HCT116 (cell line): ENCODE measurements at regions not wholly inside any gene's neighbourhood (a gene's known extent, or its start where the extent isn't known, plus 50 kb on each side); places are given as distances from the start of the nearest gene placed in this dataset.

ENCODE experiments used
- ATAC-seq: fragments of 200-7000 bp; cut with Tn5 transposase; 2 replicates; pipeline ENCODE4 v1.9.1; 2020; ENCODE audit warnings: mild to moderate bottlenecking, moderate library complexity
- BruUV-seq: library from RNA; stranded (reverse); fragments of 400-500 nt; replicated peaks from 2 replicates; lab custom pipeline; 2021; lab: Mats Ljungman, UMichigan
- CTCF ChIA-PET: fragments of 300-600 bp; sonication (Branson Sonifier 250); formaldehyde crosslinking; loops from one replicate; lab custom pipeline; 2021; ENCODE audit warnings: antibody characterized with exemption; lab: Charles Lee
- POLR2A ChIA-PET: fragments of 300-600, 350-600 bp; sonication (Branson Sonifier 250); formaldehyde crosslinking; loops from one replicate; lab custom pipeline; 2021; ENCODE audit warnings: antibody characterized with exemption; lab: Charles Lee
- RAD21 ChIA-PET, 2 experiments: fragments of 300-600 bp; sonication (Branson Sonifier 250); formaldehyde crosslinking; loops; one replicate each; lab custom pipeline; 2023; ENCODE audit warnings: low total read pairs in 2 of 2; ENCODE audit not compliant: uncharacterized antibody in 2 of 2, unreplicated experiment in 2 of 2, low non-redundant PET in 1 of 2; lab: Charles Lee
- DNase-seq: peaks from one replicate; pipeline ENCODE4 v3.0.0-alpha.2; 2010; ENCODE audit warnings: low read depth, low spot score
- H2AFZ ChIP-seq: fragments of 200-600 bp; shearing (Covaris generic), sonication (generic); 2 replicates; pipeline ENCODE4 v1.6.1; 2017; ENCODE audit warnings: low read depth, mixed run types, mixed read lengths, antibody characterized with exemption, low read length; ENCODE audit not compliant: poor library complexity, severe bottlenecking
- H3K27ac ChIP-seq: 2 replicates; pipeline ENCODE4 v1.5.1; 2012; ENCODE audit warnings: low read depth, low read length
- H3K27me3 ChIP-seq: fragments of 200-600 bp; sonication (generic); 2 replicates; pipeline ENCODE4 v1.6.1; 2016; ENCODE audit warnings: mixed run types, low read length, mixed read lengths; ENCODE audit not compliant: insufficient read depth
- H3K36me3 ChIP-seq, 2 experiments: fragments of 200-500 bp in 1 of 2; fragments of 200-600 bp in 1 of 2; sonication (Bioruptor generic) in 1 of 2; sonication (generic) in 1 of 2; 2 replicates each; pipeline versions ENCODE4 v1.5.1 to v1.6.1; 2014 to 2016; ENCODE audit warnings: low read length in 2 of 2, inconsistent platforms in 1 of 2, mixed read lengths in 1 of 2, mixed run types in 1 of 2; ENCODE audit not compliant: insufficient read depth in 2 of 2, control insufficient read depth in 1 of 2
- H3K4me1 ChIP-seq, 2 experiments: fragments of 200-600 bp in 1 of 2; sonication (generic) in 1 of 2; 2 replicates each; pipeline versions ENCODE4 v1.5.1 to v1.6.1; 2012 to 2017; ENCODE audit warnings: low read length in 2 of 2, inconsistent platforms in 1 of 2, mild to moderate bottlenecking in 1 of 2, mixed read lengths in 1 of 2, mixed run types in 1 of 2, moderate library complexity in 1 of 2; ENCODE audit not compliant: insufficient read depth in 2 of 2, control insufficient read depth in 1 of 2
- H3K4me2 ChIP-seq: fragments of 200-600 bp; sonication (generic); 2 replicates; pipeline ENCODE4 v1.6.1; 2017; ENCODE audit warnings: mixed run types, low read length, mixed read lengths
- H3K4me3 ChIP-seq, 2 experiments: fragments of 200-600 bp in 1 of 2; sonication (generic) in 1 of 2; replicated peaks in 1 of 2; 2 replicates each; pipeline ENCODE4 v1.5.1; 2011 to 2016; ENCODE audit warnings: low read length in 2 of 2, control low read depth in 1 of 2, low read depth in 1 of 2, mild to moderate bottlenecking in 1 of 2, mixed read lengths in 1 of 2, mixed run types in 1 of 2
- H3K79me2 ChIP-seq: fragments of 200-600 bp; sonication (generic); 2 replicates; pipeline ENCODE4 v1.6.1; 2017; ENCODE audit warnings: mild to moderate bottlenecking, mixed run types, low read length, moderate library complexity, mixed read lengths; ENCODE audit not compliant: insufficient read depth
- H3K9ac ChIP-seq: fragments of 200-600 bp; sonication (generic); 2 replicates; pipeline ENCODE4 v1.6.1; 2016; ENCODE audit warnings: low read length, mixed read lengths
- H3K9me2 ChIP-seq: fragments of 200-600 bp; sonication (generic), shearing (Covaris generic); 2 replicates; pipeline ENCODE4 v1.6.1; 2017; ENCODE audit warnings: mixed run types, mild to moderate bottlenecking, moderate library complexity; ENCODE audit not compliant: insufficient read depth
- H3K9me3 ChIP-seq, 2 experiments: fragments of 200-500 bp in 1 of 2; fragments of 200-600 bp in 1 of 2; sonication (Bioruptor generic) in 1 of 2; sonication (generic) in 1 of 2; 2 replicates each; pipeline ENCODE4 v1.6.1; 2014 to 2017; ENCODE audit warnings: low read length in 2 of 2, mixed read lengths in 2 of 2, inconsistent platforms in 1 of 2, low read depth in 1 of 2, mild to moderate bottlenecking in 1 of 2, mixed run types in 1 of 2, moderate library complexity in 1 of 2; ENCODE audit not compliant: control insufficient read depth in 1 of 2, insufficient read depth in 1 of 2
- H4K20me1 ChIP-seq: fragments of 200-600 bp; sonication (generic), shearing (Covaris generic); 2 replicates; pipeline ENCODE4 v1.6.1; 2017; ENCODE audit warnings: mixed run types, mild to moderate bottlenecking, moderate library complexity; ENCODE audit not compliant: insufficient read depth
- CEBPB ChIP-seq: IDR thresholded peaks from 2 replicates; pipeline ENCODE4 v1.6.1; 2012; ENCODE audit warnings: low read depth
- EGR1 ChIP-seq: IDR thresholded peaks from 2 replicates; pipeline ENCODE4 v1.6.1; 2012; ENCODE audit warnings: low read depth
- ELF1 ChIP-seq: IDR thresholded peaks from 2 replicates; pipeline ENCODE4 v1.6.1; 2012; ENCODE audit warnings: low read depth, borderline replicate concordance
- EZH2 ChIP-seq: fragments of 200-600 bp; sonication (generic); IDR thresholded peaks from 2 replicates; pipeline ENCODE4 v1.6.1; 2017; ENCODE audit warnings: antibody characterized with exemption, mixed run types
- EZH2phosphoT487 ChIP-seq: fragments of 200-600 bp; IDR thresholded peaks from 2 replicates; pipeline ENCODE4 v1.6.1; 2018; ENCODE audit warnings: antibody characterized with exemption, borderline replicate concordance
- POLR2A ChIP-seq: IDR thresholded peaks from 2 replicates; pipeline ENCODE4 v1.7.0; 2011; ENCODE audit warnings: borderline replicate concordance; ENCODE audit not compliant: insufficient read depth, insufficient read length; ENCODE audit errors: extremely low read depth
- POLR2AphosphoS5 ChIP-seq: IDR thresholded peaks from 2 replicates; pipeline ENCODE4 v1.6.1; 2011; ENCODE audit warnings: mild to moderate bottlenecking, low read depth, low read length, moderate library complexity
- RAD21 ChIP-seq: IDR thresholded peaks from 2 replicates; pipeline ENCODE4 v1.6.1; 2012; ENCODE audit warnings: low read depth, mild to moderate bottlenecking
- SP1 ChIP-seq: IDR thresholded peaks from 2 replicates; pipeline ENCODE4 v1.6.1; 2012; ENCODE audit warnings: low read depth
- SRF ChIP-seq: IDR thresholded peaks from 2 replicates; pipeline ENCODE4 v1.6.1; 2012; ENCODE audit warnings: low read depth
- TCF7L2 ChIP-seq: IDR thresholded peaks from 2 replicates; pipeline ENCODE4 v1.7.0; 2011; ENCODE audit warnings: borderline replicate concordance, inconsistent platforms; ENCODE audit not compliant: insufficient read depth, insufficient read length; ENCODE audit errors: extremely low read depth
- ZFX ChIP-seq: fragments of 450-650 bp; IDR thresholded peaks from 2 replicates; pipeline ENCODE4 v1.6.1; 2017
- ZNF274 ChIP-seq: fragments of 200-500 bp; sonication (Bioruptor generic); IDR thresholded peaks from 2 replicates; pipeline ENCODE4 v1.6.1; 2014; ENCODE audit warnings: mild to moderate bottlenecking, low read depth, low read length, inconsistent platforms
- intact Hi-C: fragments of 100-400 bp; cut with micrococcal nuclease; formaldehyde crosslinking; loops from 2 replicates; pipeline ENCODE4 v1.10.0; 2022

- DNase-seq (no peak), ATAC-seq (no peak)
- RAD21 ChIA-PET: no interaction called here
- Histone ChIP-seq H4K20me1 (no peaks in the 10 kb centered on the region), H3K36me3 (no peaks in the 10 kb centered on the region), H3K4me3 (no peak overlapping the region), H3K9ac (no peak overlapping the region), H3K79me2 (no peaks in the 10 kb centered on the region), H2AFZ (no peak overlapping the region), H3K27ac (no peak overlapping the region), H3K4me1 (peaks cover 0 to 8% of the 10 kb centered on the region in 2 experiments; a peak in 1 of 4 replicates), H3K27me3 (peaks cover 34% of the 10 kb centered on the region), H3K9me2 (no peaks in the 10 kb centered on the region), H3K4me2 (no peak overlapping the region), H3K9me3 (0 out of 4 replicates have a peak, but pooled peaks cover 0 to 5% of the 10 kb centered on the region in 2 experiments)
- no TSS peak for BruUV-seq
- TF ChIP-seq EZH2phosphoT487 (no peak), SP1 (no peak), POLR2A (no peak), POLR2AphosphoS5 (no peak), TCF7L2 (no peak), RAD21 (no peak), EZH2 (no peak), ZFX (no peak), CEBPB (no peak), ELF1 (no peak), ZNF274 (no peak), EGR1 (no peak), SRF (no peak)
- CTCF ChIA-PET: no interaction called here
- POLR2A ChIA-PET: no interaction called here
- intact Hi-C loops: no loop called here
Observed at GRCh38 chr20:48154040-48154765, 368.9 kb upstream of the SULF2 start.
